SW 1271 (cell line): ENCODE measurements at regions not wholly inside any gene's neighbourhood (a gene's known extent, or its start where the extent isn't known, plus 50 kb on each side); places are given as distances from the start of the nearest gene placed in this dataset.
"Not testable (repeated sequence)": the region's sequence is repeated elsewhere in the genome, so short reads cannot be mapped to it uniquely, and the experiment has no call there.

Experiments
- DNase-seq, 2 experiments: peaks; one replicate each; lab custom pipeline; 2025; lab: John Stamatoyannopoulos, UW

- no peak for DNase-seq
Measured at GRCh38 chr7:114806590-114807162, 115.2 kb upstream of the MDFIC start.

GRCh38 chr7:114812570-114812969 lies 109.3 kb upstream of the MDFIC start:
- DNase-seq = no peak

- DNase-seq = no peak
Measured at GRCh38 chr7:114813624-114814023, 108.3 kb upstream of the MDFIC start.

- not testable (repeated sequence) for DNase-seq
Measured at GRCh38 chr7:114817036-114817435, 104.9 kb upstream of the MDFIC start.

- DNase-seq = peak in 1 of 2 experiments; percentile 13
Measured at GRCh38 chr7:114818501-114818900, 103.4 kb upstream of the MDFIC start.

GRCh38 chr7:114819616-114820362 lies 102.1 kb upstream of the MDFIC start:
- peak; percentile 47 to 75 for DNase-seq

GRCh38 chr7:114821030-114821900 lies 100.6 kb upstream of the MDFIC start:
- DNase-seq = no peak

GRCh38 chr7:114822131-114822530 lies 99.8 kb upstream of the MDFIC start:
- no peak for DNase-seq

GRCh38 chr7:114822844-114823243 lies 99.0 kb upstream of the MDFIC start:
- DNase-seq = no peak

GRCh38 chr7:114823290-114823689 lies 98.6 kb upstream of the MDFIC start:
- no peak for DNase-seq

- DNase-seq = no peak
Measured at GRCh38 chr7:114825423-114825951, 96.4 kb upstream of the MDFIC start.

- no peak for DNase-seq
Measured at GRCh38 chr7:114830952-114831351, 90.9 kb upstream of the MDFIC start.

- no peak for DNase-seq
Measured at GRCh38 chr7:114832906-114833595, 88.8 kb upstream of the MDFIC start.

GRCh38 chr7:114835303-114835702 lies 86.6 kb upstream of the MDFIC start:
- no peak for DNase-seq

GRCh38 chr7:114835861-114836260 lies 86.0 kb upstream of the MDFIC start:
- no peak for DNase-seq

GRCh38 chr7:114842551-114843065 lies 79.3 kb upstream of the MDFIC start:
- no peak for DNase-seq

GRCh38 chr7:114843102-114843501 lies 78.8 kb upstream of the MDFIC start:
- no peak for DNase-seq

- DNase-seq = no peak
Measured at GRCh38 chr7:114851406-114852061, 70.4 kb upstream of the MDFIC start.

- no peak for DNase-seq
Measured at GRCh38 chr7:114852293-114852692, 69.6 kb upstream of the MDFIC start.

- no peak for DNase-seq
Measured at GRCh38 chr7:114853189-114853588, 68.7 kb upstream of the MDFIC start.

GRCh38 chr7:114854369-114854768 lies 67.5 kb upstream of the MDFIC start:
- DNase-seq = no peak
